Myocyte (in vitro differentiated cells): ENCODE measurements at regions not wholly inside any gene's neighbourhood (a gene's known extent, or its start where the extent isn't known, plus 50 kb on each side); places are given as distances from the start of the nearest gene placed in this dataset.
"Not testable (repeated sequence)": the region's sequence is repeated elsewhere in the genome, so short reads cannot be mapped to it uniquely, and the experiment has no call there.

ENCODE experiments used
- DNase-seq: peaks from one replicate; pipeline ENCODE4 v3.0.0-alpha.2; 2012; ENCODE audit warnings: low read depth

- DNase-seq, result no peak
Observed at GRCh38 chr3:178318340-178318739, 217.9 kb upstream of the KCNMB2 start.

- DNase-seq, result no peak
Observed at GRCh38 chr3:178318941-178319816, 217.1 kb upstream of the KCNMB2 start.

GRCh38 chr3:178320456-178321351, 215.5 kb upstream of the KCNMB2 start:
- DNase-seq, result peak; percentile 90

GRCh38 chr3:178324356-178324755, 211.9 kb upstream of the KCNMB2 start:
- no peak for DNase-seq

- DNase-seq, result peak; percentile 55
Observed at GRCh38 chr3:178325330-178325729, 210.9 kb upstream of the KCNMB2 start.

- DNase-seq, result no peak
Observed at GRCh38 chr3:178329936-178330335, 206.3 kb upstream of the KCNMB2 start.

GRCh38 chr3:178334239-178334638, 202.0 kb upstream of the KCNMB2 start:
- DNase-seq, result no peak

GRCh38 chr3:178336336-178336735, 199.9 kb upstream of the KCNMB2 start:
- DNase-seq, result no peak

GRCh38 chr3:178340506-178340905, 195.7 kb upstream of the KCNMB2 start:
- DNase-seq, result no peak

GRCh38 chr3:178341636-178342035, 194.6 kb upstream of the KCNMB2 start:
- DNase-seq, result no peak

GRCh38 chr3:178342111-178342510, 194.1 kb upstream of the KCNMB2 start:
- no peak for DNase-seq

- DNase-seq, result no peak
Observed at GRCh38 chr3:178343433-178344038, 192.7 kb upstream of the KCNMB2 start.

GRCh38 chr3:178345944-178346343, 190.3 kb upstream of the KCNMB2 start:
- DNase-seq, result no peak

- not testable (repeated sequence) for DNase-seq
Observed at GRCh38 chr3:178348561-178349217, 187.5 kb upstream of the KCNMB2 start.

- DNase-seq, result not testable (repeated sequence)
Observed at GRCh38 chr3:178349218-178349596, 187.0 kb upstream of the KCNMB2 start.

- no peak for DNase-seq
Observed at GRCh38 chr3:178350763-178351162, 185.5 kb upstream of the KCNMB2 start.

- peak; percentile 81 for DNase-seq
Observed at GRCh38 chr3:178352326-178353005, 183.8 kb upstream of the KCNMB2 start.

- peak; percentile 4 for DNase-seq
Observed at GRCh38 chr3:178353006-178353694, 183.1 kb upstream of the KCNMB2 start.

- no peak for DNase-seq
Observed at GRCh38 chr3:178359728-178360127, 176.5 kb upstream of the KCNMB2 start.

GRCh38 chr3:178363048-178363447, 173.2 kb upstream of the KCNMB2 start:
- not testable (repeated sequence) for DNase-seq
